ENCODE measurements at regions not wholly inside any gene's neighbourhood (a gene's known extent, or its start where the extent isn't known, plus 50 kb on each side); places are given as distances from the start of the nearest gene placed in this dataset.

DNA sequence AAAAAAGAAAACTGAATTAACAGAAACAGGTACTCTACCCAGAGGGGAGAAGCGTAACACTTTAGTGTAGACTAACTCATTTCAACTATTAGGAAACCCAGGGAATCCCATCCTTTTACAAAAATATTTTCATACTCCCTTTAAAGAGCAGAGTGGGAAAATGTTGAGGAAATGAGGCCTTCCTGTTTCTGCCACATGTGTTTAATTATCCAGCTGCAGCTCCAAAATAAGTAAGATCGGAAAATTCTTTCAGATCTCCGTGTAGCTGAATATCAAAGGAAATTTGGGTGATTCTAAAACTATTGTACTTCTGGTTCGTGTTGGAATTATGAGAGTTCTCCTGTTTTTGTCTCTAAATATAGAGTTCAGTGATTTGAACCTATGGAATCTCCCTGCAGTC lies 58.0 kb upstream of the CAV2 start:
- TF ChIP-seq, protein P1, sequence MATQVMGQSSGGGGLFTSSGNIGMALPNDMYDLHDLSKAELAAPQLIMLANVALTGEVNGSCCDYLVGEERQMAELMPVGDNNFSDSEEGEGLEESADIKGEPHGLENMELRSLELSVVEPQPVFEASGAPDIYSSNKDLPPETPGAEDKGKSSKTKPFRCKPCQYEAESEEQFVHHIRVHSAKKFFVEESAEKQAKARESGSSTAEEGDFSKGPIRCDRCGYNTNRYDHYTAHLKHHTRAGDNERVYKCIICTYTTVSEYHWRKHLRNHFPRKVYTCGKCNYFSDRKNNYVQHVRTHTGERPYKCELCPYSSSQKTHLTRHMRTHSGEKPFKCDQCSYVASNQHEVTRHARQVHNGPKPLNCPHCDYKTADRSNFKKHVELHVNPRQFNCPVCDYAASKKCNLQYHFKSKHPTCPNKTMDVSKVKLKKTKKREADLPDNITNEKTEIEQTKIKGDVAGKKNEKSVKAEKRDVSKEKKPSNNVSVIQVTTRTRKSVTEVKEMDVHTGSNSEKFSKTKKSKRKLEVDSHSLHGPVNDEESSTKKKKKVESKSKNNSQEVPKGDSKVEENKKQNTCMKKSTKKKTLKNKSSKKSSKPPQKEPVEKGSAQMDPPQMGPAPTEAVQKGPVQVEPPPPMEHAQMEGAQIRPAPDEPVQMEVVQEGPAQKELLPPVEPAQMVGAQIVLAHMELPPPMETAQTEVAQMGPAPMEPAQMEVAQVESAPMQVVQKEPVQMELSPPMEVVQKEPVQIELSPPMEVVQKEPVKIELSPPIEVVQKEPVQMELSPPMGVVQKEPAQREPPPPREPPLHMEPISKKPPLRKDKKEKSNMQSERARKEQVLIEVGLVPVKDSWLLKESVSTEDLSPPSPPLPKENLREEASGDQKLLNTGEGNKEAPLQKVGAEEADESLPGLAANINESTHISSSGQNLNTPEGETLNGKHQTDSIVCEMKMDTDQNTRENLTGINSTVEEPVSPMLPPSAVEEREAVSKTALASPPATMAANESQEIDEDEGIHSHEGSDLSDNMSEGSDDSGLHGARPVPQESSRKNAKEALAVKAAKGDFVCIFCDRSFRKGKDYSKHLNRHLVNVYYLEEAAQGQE (IDR thresholded peaks at IDR 0.05; ENCODE audit: low read depth): no peak
- TF ChIP-seq YY1 (IDR thresholded peaks at IDR 0.05; ENCODE audit: low read depth) (no peak), TAF1 (IDR thresholded peaks at IDR 0.05; ENCODE audit: low read depth) (no peak), EP300 (IDR thresholded peaks at IDR 0.05; ENCODE audit: borderline replicate concordance) (no peak), FOXM1 (IDR thresholded peaks at IDR 0.05; ENCODE audit: borderline replicate concordance, low read depth) (no peak)
- TF ChIP-seq, protein P2, sequence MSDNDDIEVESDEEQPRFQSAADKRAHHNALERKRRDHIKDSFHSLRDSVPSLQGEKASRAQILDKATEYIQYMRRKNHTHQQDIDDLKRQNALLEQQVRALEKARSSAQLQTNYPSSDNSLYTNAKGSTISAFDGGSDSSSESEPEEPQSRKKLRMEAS (IDR thresholded peaks at IDR 0.05): 0 out of 2 replicates have a peak, but pooled peaks have one; percentile 27

Measured in Ishikawa (cell line).